ENCODE measurements at regions not wholly inside any gene's neighbourhood (a gene's known extent, or its start where the extent isn't known, plus 50 kb on each side); places are given as distances from the start of the nearest gene placed in this dataset.

DNA sequence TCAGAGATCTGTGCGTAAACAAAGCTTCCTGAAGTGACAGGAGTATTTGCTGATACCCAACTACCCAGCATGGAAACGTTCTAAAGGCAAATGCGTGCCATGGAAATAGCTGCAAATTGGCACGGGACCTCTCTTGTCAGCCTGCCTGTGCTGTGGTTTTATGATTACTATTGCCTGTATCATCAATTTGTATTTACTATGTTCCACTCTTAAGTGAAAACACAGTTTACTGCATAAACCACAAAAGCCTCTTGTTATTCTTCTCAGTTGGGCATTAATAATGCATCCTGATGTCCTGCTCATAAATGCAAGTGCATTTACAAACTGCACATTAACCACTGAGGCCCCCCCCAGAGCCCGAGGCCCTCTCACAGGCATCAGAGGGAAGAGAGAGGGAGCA lies 196.6 kb upstream of the SLC35G4 start:
- no peak for DNase-seq (ENCODE audit: low read depth in 1 of 2, low spot score in 1 of 2)
- in situ Hi-C loops (cut with HindIII; ENCODE audit: low pct_unique_long_range_greater_than_20kb, low sequenced_read_pairs), result no loop called here
- no peak for TF ChIP-seq JUND (IDR thresholded peaks at IDR 0.05; ENCODE audit: low read depth)

DNA sequence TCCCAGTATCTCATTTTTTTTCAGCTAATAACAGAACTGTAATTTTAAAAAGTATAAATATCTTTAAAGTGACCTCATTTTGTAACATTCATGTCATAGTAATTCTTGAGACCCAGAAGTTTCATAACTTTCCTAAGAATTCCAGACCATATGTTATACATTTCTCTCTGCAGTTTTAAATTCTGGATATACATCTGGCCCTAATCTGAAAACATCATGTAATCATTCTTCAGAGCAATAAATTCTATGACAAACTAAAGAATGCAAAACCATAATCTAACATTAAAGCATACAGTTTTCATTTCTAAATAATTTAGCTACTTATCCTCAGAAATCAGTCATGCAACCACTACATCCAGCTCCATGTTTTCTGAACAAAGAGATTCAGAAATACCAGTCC lies 198.3 kb upstream of the SLC35G4 start:
- in situ Hi-C loops (cut with HindIII; ENCODE audit: low pct_unique_long_range_greater_than_20kb, low sequenced_read_pairs), result no loop called here
- TF ChIP-seq JUND (IDR thresholded peaks at IDR 0.05; ENCODE audit: low read depth), result no peak
- no peak for DNase-seq (ENCODE audit: low read depth in 1 of 2, low spot score in 1 of 2)

DNA sequence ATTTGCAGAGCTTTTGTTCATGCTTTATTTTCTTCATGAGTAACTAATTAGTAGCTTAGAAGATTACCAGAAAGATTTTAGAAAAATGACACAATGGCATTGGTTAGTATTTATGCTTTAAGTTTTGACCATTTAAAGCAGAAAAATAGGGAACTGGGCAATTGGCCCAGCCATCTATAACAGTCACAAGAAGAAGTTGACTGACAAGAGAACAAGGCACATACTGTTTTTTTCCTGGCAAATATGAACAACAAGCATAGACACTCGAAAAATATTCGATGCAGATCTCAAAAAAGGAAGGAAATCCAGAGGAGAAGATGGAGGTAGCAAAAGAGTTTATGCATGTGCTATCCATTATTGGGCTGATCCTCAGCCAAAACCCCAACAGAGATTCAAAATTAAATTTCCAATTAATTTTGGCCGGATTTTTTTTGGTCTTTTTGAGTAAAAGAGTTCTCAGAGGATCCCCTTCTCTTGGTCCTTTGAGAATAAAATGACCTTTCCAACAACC lies 200.8 kb upstream of the SLC35G4 start:
- TF ChIP-seq JUND (IDR thresholded peaks at IDR 0.05; ENCODE audit: low read depth), result no peak
- DNase-seq (ENCODE audit: low read depth in 1 of 2, low spot score in 1 of 2), result no peak
- in situ Hi-C loops (cut with HindIII; ENCODE audit: low pct_unique_long_range_greater_than_20kb, low sequenced_read_pairs), result no loop called here

DNA sequence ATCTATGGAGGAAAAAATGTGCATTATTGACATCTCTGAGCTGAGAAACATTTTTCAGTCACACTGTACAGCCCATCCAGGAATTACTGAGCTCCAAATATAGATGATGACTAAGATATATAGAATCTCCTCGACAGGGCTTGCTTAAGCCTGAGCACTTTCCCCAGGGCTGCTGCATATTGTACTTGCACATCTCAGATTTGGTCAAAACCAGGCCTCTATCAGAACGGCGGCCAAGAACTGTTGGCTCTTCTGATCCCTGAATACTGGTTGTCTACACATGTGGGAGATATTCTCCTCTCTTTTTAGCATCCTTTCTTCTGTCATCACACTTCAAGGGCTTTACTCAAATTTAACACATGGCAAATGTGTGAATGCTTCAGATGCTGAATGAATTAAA lies 201.5 kb upstream of the SLC35G4 start:
- no peak for TF ChIP-seq JUND (IDR thresholded peaks at IDR 0.05; ENCODE audit: low read depth)
- no peak for DNase-seq (ENCODE audit: low read depth in 1 of 2, low spot score in 1 of 2)
- in situ Hi-C loops (cut with HindIII; ENCODE audit: low pct_unique_long_range_greater_than_20kb, low sequenced_read_pairs), result no loop called here

DNA sequence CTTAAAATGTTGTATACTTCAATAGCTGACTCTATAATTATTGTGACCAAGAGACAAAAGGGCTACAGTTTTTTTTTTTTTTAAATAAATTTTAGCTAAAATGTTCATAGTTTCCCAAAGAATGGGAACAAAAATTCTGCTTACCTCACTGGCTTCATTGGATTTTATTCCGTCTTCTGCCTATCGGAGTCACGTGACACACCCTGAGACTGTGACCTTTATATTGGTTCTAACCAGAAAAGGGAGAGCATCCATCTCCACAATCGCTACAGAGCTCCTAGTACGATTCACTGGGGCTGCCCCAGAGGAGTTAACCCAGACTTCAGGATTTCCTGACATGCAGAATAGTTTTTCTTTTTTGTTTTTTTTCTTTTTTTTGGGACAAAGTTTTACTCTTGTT lies 203.6 kb upstream of the SLC35G4 start:
- in situ Hi-C loops (cut with HindIII; ENCODE audit: low pct_unique_long_range_greater_than_20kb, low sequenced_read_pairs), result no loop called here
- no peak for DNase-seq (ENCODE audit: low read depth in 1 of 2, low spot score in 1 of 2)
- no peak for TF ChIP-seq JUND (IDR thresholded peaks at IDR 0.05; ENCODE audit: low read depth)

DNA sequence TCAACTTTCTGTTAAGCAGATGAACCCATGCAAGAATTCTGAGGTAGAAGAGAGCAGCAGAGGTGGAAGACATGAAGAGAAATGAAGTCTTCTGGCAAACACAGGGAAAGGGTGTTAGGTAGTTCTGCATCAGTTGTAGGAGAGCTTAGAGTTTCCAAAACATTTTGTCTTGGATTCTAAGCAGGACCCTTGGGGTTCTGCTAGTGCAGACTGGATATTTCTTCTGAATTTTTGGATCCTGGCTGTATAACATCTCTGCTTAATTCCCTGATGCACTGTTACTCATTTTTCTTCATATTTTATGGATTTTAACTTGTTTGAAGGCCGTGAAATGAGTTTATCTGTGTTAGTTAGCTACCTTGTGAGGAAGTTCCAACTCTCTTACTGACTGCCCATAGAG lies 208.7 kb upstream of the SLC35G4 start:
- in situ Hi-C loops (cut with HindIII; ENCODE audit: low pct_unique_long_range_greater_than_20kb, low sequenced_read_pairs), result no loop called here
- DNase-seq (ENCODE audit: low read depth in 1 of 2, low spot score in 1 of 2), result no peak
- TF ChIP-seq JUND (IDR thresholded peaks at IDR 0.05; ENCODE audit: low read depth), result no peak

DNA sequence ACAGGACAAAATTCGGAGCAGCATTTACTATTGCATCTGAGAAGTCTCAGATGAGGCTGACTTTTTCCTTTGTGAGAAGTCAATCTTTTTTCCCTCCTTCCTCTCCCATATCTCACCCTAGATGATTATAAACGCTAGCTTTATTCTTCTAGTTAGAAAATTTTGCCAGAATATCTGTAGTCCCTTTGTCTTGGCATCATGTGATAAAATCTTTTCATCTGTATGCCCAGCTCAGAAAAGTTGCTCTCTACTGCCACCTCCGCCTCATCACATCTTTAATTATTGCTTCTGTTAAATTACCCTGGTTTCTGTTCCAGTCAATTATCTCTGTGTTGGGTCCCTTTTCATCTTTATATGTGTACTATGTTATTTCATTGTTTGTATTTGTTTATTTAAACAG lies 210.8 kb upstream of the SLC35G4 start:
- in situ Hi-C loops (cut with HindIII; ENCODE audit: low pct_unique_long_range_greater_than_20kb, low sequenced_read_pairs), result no loop called here
- no peak for TF ChIP-seq JUND (IDR thresholded peaks at IDR 0.05; ENCODE audit: low read depth)
- DNase-seq (ENCODE audit: low read depth in 1 of 2, low spot score in 1 of 2), result peak in 1 of 2 experiments; percentile 3

DNA sequence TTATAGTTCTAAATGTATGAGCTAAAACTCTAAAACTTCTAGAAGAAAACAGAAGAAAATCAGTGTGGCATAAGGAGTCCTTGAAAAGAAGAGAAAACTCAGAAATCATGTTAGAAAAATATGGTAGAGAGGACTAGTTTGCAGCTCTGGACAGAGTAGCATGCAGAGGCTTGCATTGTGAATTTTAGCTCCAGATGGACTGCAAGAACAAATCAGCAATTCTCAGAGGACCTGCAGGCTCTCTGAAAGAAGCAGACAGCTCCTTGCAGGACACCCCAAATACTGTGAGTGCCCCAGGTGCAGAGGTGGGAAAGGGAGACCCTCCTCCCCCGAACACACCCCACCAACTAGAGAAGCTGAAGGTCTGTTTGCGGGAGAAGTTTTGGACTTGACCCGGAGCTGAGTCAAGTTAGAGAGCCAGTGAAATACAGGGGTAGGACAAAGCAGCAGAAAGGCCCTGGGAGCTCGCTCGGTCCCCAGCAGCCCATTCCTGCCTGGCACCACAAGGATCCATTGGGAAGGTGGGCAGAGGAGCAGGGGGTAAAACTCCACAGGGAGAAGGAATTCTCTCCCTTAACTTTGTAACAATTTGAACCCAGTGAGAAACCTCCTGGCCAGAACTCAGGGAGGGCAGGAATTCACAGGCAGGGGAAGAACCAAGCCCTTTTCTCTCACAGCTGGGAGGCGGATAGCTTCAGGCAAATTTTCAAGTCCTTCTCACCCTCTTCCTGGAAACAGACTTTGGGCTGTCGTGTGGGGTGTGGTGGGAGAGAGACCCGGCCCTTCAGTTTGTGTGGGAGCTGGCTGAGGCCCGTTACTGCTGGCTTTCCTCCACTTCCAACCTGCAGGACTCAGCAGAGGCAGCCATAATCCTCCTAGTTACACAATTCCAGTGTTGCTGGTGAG lies 216.2 kb upstream of the SLC35G4 start:
- no peak for DNase-seq (ENCODE audit: low read depth in 1 of 2, low spot score in 1 of 2)
- no peak for TF ChIP-seq JUND (IDR thresholded peaks at IDR 0.05; ENCODE audit: low read depth)
- in situ Hi-C loops (cut with HindIII; ENCODE audit: low pct_unique_long_range_greater_than_20kb, low sequenced_read_pairs), result no loop called here

DNA sequence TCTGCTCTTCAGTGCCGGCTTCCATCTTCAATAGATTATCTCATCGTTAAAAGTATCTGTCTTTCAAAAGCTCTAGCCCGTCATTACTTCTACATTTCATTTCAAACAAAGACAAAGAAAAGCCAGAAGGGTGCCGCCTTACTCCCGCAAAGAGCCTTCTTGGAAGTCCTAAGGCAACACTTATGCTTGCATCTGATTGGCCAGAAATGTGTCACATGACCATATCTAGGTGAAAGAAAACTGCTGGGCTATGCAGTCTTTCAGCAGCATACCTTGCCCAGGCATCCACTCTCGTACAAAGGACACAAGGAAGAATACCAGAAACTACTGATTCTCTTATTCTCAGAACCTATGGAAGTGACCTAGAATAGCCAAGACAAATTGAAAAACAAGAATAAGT lies 217.1 kb upstream of the SLC35G4 start:
- in situ Hi-C loops (cut with HindIII; ENCODE audit: low pct_unique_long_range_greater_than_20kb, low sequenced_read_pairs), result no loop called here
- TF ChIP-seq JUND (IDR thresholded peaks at IDR 0.05; ENCODE audit: low read depth), result no peak
- DNase-seq (ENCODE audit: low read depth in 1 of 2, low spot score in 1 of 2), result peak in 1 of 2 experiments; percentile 23

DNA sequence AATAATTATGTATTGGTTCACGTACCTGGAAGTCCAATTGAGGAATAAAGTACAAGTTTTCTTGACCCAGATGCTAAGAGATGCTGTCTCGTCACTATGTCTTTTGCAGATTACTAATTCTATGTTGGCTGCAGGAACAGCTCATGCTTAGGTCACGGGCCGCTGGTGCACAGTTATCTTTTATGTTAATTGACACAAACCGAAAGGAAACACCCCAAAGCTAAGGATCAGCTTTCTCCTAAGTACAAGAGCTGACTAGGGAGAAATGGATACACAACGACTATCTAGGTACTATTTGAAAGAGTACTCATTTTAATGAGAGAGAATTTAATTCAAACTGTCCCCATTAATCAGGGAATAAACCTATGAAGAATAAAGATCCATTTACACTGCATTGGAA lies 217.7 kb upstream of the SLC35G4 start:
- DNase-seq (ENCODE audit: low read depth in 1 of 2, low spot score in 1 of 2), result no peak
- TF ChIP-seq JUND (IDR thresholded peaks at IDR 0.05; ENCODE audit: low read depth), result no peak
- in situ Hi-C loops (cut with HindIII; ENCODE audit: low pct_unique_long_range_greater_than_20kb, low sequenced_read_pairs), result no loop called here

DNA sequence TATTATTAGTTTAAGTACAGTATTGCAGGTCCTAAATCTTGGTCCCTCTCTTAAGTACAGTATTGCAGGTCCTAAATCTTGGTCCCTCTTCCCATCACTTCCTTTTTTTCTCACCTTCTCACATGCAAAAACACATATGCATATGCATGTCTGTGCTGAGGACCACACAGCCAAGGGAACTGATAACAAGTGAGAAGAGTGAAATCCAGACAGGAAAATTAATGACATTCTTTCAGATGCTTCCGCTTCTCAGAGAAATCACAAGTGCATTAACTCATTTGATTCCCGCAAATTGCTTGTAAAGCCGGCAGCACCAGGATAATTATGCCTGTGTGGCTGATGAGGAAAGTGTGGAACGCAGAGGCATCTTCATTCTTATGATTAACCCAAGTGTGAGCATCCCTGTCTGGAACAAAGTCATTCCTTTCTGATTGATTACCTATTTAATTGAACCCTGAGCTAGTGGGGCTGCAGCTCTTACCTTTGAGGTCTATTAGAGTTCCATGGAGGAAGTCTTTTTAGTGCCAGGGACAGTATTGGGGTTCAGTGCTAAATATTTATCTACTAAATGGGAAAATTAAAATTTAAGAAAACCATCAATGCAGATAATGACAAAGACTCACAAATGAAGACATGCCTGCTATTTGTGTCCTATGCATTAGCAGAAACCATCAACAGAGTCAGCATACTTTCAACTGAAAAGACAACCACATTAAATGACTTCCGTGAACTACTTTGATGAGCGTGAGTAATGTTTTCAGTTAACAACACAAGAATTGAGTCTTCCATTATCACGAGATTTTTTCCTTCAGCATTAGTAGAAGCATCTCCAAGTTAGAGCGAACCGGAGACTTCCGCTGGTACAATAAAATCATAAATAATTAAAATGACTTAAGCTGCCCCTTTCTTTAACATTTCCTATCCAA lies 220.4 kb upstream of the SLC35G4 start:
- in situ Hi-C loops (cut with HindIII; ENCODE audit: low pct_unique_long_range_greater_than_20kb, low sequenced_read_pairs), result no loop called here
- TF ChIP-seq JUND (IDR thresholded peaks at IDR 0.05; ENCODE audit: low read depth), result no peak
- DNase-seq (ENCODE audit: low read depth in 1 of 2, low spot score in 1 of 2), result no peak

DNA sequence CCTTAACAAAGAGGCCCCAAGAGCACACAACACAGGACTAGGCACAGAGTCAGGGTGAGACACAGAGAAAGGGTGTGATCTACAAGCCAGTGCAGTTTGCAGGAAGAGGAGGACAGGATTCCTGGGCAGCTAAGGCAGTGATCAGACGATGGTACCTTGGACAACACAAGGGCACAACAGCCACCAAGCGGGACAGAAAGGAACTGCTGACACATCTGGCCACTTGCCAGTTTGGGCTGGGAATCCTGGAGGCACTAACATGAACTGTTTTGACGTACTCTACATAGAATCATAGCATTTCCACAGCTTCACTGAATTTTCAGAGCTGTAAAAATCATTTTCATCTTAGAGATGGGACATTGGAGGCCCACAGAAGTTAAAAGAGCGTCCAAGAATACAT lies 221.5 kb upstream of the SLC35G4 start:
- TF ChIP-seq JUND (IDR thresholded peaks at IDR 0.05; ENCODE audit: low read depth), result no peak
- in situ Hi-C loops (cut with HindIII; ENCODE audit: low pct_unique_long_range_greater_than_20kb, low sequenced_read_pairs), result no loop called here
- peak in 1 of 2 experiments; percentile 80 for DNase-seq (ENCODE audit: low read depth in 1 of 2, low spot score in 1 of 2)

DNA sequence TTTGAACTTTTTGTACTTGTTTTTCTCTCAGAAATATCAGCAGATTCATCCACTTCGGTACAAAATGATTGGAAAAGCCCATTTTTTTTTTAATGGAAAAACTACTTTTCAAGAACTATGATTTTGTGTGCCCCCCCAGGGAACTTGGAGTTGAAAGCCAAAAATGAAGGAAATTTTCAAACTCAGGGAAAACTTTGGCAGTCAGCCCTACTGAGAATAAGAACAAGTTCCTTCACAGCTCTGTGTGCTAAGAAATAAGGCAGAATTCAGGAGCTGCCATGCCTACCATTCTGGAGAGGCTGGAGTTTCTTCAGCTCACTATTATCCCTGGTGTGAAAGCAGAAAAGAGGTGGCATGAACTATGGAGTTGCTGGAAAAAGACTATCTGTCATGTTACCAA lies 226.0 kb upstream of the SLC35G4 start:
- in situ Hi-C loops (cut with HindIII; ENCODE audit: low pct_unique_long_range_greater_than_20kb, low sequenced_read_pairs), result no loop called here
- DNase-seq (ENCODE audit: low read depth in 1 of 2, low spot score in 1 of 2), result no peak
- no peak for TF ChIP-seq JUND (IDR thresholded peaks at IDR 0.05; ENCODE audit: low read depth)

All from T47D (cell line).